PC-9 (cell line): ENCODE measurements at regions not wholly inside any gene's neighbourhood (a gene's known extent, or its start where the extent isn't known, plus 50 kb on each side); places are given as distances from the start of the nearest gene placed in this dataset.

Experiments used
- BruUV-seq: library from RNA; stranded (reverse); fragments of 400-500 nt; replicated peaks from 2 replicates; lab custom pipeline; 2021; lab: Mats Ljungman, UMichigan
- CTCF ChIA-PET: fragments of 300-600 bp; sonication (Branson Sonifier 250); formaldehyde crosslinking; loops from one replicate; lab custom pipeline; 2022; ENCODE audit warnings: antibody characterized with exemption; lab: Charles Lee
- POLR2A ChIA-PET: fragments of 300-600 bp; sonication (Branson Sonifier 250); formaldehyde crosslinking; loops from one replicate; lab custom pipeline; 2022; ENCODE audit warnings: antibody characterized with exemption; ENCODE audit not compliant: unreplicated experiment; lab: Charles Lee
- DNase-seq, 2 experiments: peaks; one replicate each; pipeline versions ENCODE4 v3.0.0 to v3.0.0-alpha.2; 2015 to 2022; ENCODE audit warnings: mixed read lengths in 1 of 2
- H2AFZ ChIP-seq: fragments of 200-600 bp; sonication (generic); 2 replicates; pipeline ENCODE4 v1.8.1; 2017; ENCODE audit warnings: antibody characterized with exemption
- H3F3A ChIP-seq: fragments of 200-600 bp; sonication (generic); 2 replicates; pipeline ENCODE4 v1.8.1; 2017; ENCODE audit warnings: antibody characterized with exemption, mild to moderate bottlenecking, low read depth; ENCODE audit not compliant: insufficient read depth
- H3K27ac ChIP-seq: fragments of 200-600 bp; sonication (generic); 2 replicates; pipeline ENCODE4 v1.6.1; 2016; ENCODE audit warnings: mixed run types
- H3K27me3 ChIP-seq: fragments of 200-600 bp; sonication (generic); 2 replicates; pipeline ENCODE4 v1.6.1; 2016; ENCODE audit warnings: low read depth, mixed run types; ENCODE audit not compliant: insufficient read depth
- H3K36me3 ChIP-seq: fragments of 200-600 bp; sonication (generic); 2 replicates; pipeline ENCODE4 v1.6.1; 2016; ENCODE audit warnings: low read depth, mixed run types
- H3K4me1 ChIP-seq: fragments of 200-600 bp; sonication (generic); replicated peaks from 2 replicates; pipeline ENCODE4 v1.6.1; 2016; ENCODE audit warnings: mixed run types; ENCODE audit not compliant: insufficient read depth
- H3K4me2 ChIP-seq: fragments of 200-600 bp; sonication (generic); 2 replicates; pipeline ENCODE4 v1.6.1; 2017; ENCODE audit warnings: mixed run types
- H3K4me3 ChIP-seq: fragments of 200-600 bp; sonication (generic); 2 replicates; pipeline ENCODE4 v1.6.1; 2016; ENCODE audit warnings: mixed run types
- H3K79me2 ChIP-seq: fragments of 200-600 bp; sonication (generic); 2 replicates; pipeline ENCODE4 v1.6.1; 2017; ENCODE audit warnings: low read depth, mixed run types
- H3K9me2 ChIP-seq: fragments of 200-600 bp; sonication (generic); 2 replicates; pipeline ENCODE4 v1.8.1; 2017; ENCODE audit warnings: mild to moderate bottlenecking; ENCODE audit not compliant: insufficient read depth
- H3K9me3 ChIP-seq: fragments of 200-600 bp; sonication (generic); 2 replicates; pipeline ENCODE4 v1.8.1; 2016; ENCODE audit warnings: low read depth; ENCODE audit not compliant: insufficient read depth
- H4K20me1 ChIP-seq: fragments of 200-600 bp; sonication (generic); 2 replicates; pipeline ENCODE4 v1.8.1; 2017; ENCODE audit not compliant: insufficient read depth
- EZH2 ChIP-seq: fragments of 200-600 bp; sonication (generic); IDR thresholded peaks from 2 replicates; pipeline ENCODE4 v1.8.0; 2017; ENCODE audit warnings: antibody characterized with exemption, low read depth
- intact Hi-C: fragments of 100-400 bp; cut with micrococcal nuclease; formaldehyde crosslinking; loops from one replicate; pipeline ENCODE4 v1.10.0; 2022; ENCODE audit not compliant: unreplicated experiment
- TF ChIP-seq, protein P1 (sequence below): fragments of 200-600 bp; sonication (generic); conservative IDR thresholded peaks from 2 replicates; pipeline ENCODE4 v1.6.1; 2017; ENCODE audit warnings: mixed run types, antibody characterized with exemption, mild to moderate bottlenecking, moderate library complexity

DNA sequence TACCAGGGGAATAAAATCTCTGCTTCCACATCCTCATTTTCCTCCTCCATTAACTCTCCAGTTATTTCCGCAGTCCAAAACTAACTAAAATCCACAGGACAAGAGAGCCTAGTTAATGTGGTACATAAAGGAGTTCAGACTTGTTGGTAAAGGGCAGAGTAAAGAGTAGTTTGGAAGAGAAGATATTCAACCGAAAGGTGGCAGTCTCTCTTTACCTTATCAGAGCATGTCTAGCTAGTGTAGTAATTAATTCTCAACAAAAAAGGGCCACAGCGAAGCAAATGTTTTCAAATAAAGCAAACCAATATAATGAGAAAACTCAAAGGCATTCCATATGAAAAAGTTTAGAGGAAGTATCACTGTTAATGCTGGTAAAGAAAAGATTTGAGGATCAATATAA is 286.5 kb downstream of the GLUD2 start:
- BruUV-seq: no TSS peak
- H3F3A ChIP-seq: 0 out of 2 replicates have a peak, but pooled peaks cover 7% of the 10 kb centered on the region
- peaks cover 13% of the 10 kb centered on the region; the same call in 1 of the 2 replicates for H3K4me1 ChIP-seq
- intact Hi-C loops: loop anchor here (10.0 kb wide), 1 partner anchor 181 kb away; no protein-coding TSS in a partner anchor
- H3K79me2 ChIP-seq: no peaks in the 10 kb centered on the region
- H3K4me3 ChIP-seq: no peak overlapping the region
- DNase-seq: no peak
- TF ChIP-seq, protein P1, sequence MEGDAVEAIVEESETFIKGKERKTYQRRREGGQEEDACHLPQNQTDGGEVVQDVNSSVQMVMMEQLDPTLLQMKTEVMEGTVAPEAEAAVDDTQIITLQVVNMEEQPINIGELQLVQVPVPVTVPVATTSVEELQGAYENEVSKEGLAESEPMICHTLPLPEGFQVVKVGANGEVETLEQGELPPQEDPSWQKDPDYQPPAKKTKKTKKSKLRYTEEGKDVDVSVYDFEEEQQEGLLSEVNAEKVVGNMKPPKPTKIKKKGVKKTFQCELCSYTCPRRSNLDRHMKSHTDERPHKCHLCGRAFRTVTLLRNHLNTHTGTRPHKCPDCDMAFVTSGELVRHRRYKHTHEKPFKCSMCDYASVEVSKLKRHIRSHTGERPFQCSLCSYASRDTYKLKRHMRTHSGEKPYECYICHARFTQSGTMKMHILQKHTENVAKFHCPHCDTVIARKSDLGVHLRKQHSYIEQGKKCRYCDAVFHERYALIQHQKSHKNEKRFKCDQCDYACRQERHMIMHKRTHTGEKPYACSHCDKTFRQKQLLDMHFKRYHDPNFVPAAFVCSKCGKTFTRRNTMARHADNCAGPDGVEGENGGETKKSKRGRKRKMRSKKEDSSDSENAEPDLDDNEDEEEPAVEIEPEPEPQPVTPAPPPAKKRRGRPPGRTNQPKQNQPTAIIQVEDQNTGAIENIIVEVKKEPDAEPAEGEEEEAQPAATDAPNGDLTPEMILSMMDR: no peak; the same call in 1 of the 2 replicates
- no peak for TF ChIP-seq EZH2
- H3K36me3 ChIP-seq: no peaks in the 10 kb centered on the region
- POLR2A ChIA-PET: no interaction called here
- CTCF ChIA-PET: no interaction called here
- no peak overlapping the region for H3K27ac ChIP-seq
- H3K9me3 ChIP-seq: no peaks in the 10 kb centered on the region
- H2AFZ ChIP-seq: no peak overlapping the region
- H3K4me2 ChIP-seq: no peak overlapping the region
- no peaks in the 10 kb centered on the region for H3K27me3 ChIP-seq
- H3K9me2 ChIP-seq: no peaks in the 10 kb centered on the region
- H4K20me1 ChIP-seq: no peaks in the 10 kb centered on the region

DNA sequence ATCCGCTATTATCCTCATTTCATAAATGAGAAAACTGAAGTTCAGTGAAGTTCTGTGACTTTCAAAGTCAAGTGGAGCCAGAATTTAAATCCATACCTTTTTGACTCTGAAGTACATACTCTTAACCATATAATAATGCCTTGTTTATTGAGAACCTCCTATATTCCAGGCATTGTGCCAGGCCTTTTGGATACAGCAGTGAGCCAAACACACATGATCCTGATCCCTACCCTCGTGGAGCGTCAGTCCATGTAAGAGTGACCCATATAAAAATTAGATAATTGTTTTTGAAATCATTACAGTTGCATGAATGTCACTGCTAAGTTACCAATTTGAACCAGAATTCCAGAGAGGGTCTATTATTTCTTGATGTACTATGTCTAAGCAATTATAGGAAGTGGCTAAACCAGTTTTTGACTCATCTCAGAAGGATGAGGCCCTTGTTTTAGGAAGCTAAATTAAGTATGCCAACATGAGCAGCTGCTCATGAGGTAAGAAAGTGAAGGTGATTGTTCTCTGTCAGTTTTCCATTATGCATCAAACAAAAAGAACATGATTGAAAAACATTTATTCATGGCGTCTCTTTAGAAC is 289.5 kb downstream of the GLUD2 start:
- H3K4me2 ChIP-seq: no peak overlapping the region
- H3K27me3 ChIP-seq: no peaks in the 10 kb centered on the region
- H3K9me2 ChIP-seq: no peaks in the 10 kb centered on the region
- H3K4me3 ChIP-seq: no peak overlapping the region
- POLR2A ChIA-PET: no interaction called here
- DNase-seq: peak; percentile 5 to 82
- H3K36me3 ChIP-seq: no peaks in the 10 kb centered on the region
- CTCF ChIA-PET: interaction anchor here (0.7 kb wide), 1 partner anchor 783 kb away, joined by 14 read pairs; no protein-coding TSS in a partner anchor
- H3K27ac ChIP-seq: no peak overlapping the region
- no peaks in the 10 kb centered on the region for H3K9me3 ChIP-seq
- no peaks in the 10 kb centered on the region for H4K20me1 ChIP-seq
- no peak overlapping the region for H2AFZ ChIP-seq
- peaks cover 13% of the 10 kb centered on the region; the same call in 1 of the 2 replicates for H3K4me1 ChIP-seq
- intact Hi-C loops: loop anchor here (10.0 kb wide), 1 partner anchor 178 kb away; no protein-coding TSS in a partner anchor
- H3F3A ChIP-seq: 0 out of 2 replicates have a peak, but pooled peaks cover 7% of the 10 kb centered on the region
- TF ChIP-seq EZH2: no peak
- TF ChIP-seq, protein P1: no peak
- no peaks in the 10 kb centered on the region for H3K79me2 ChIP-seq
- BruUV-seq: no TSS peak

DNA sequence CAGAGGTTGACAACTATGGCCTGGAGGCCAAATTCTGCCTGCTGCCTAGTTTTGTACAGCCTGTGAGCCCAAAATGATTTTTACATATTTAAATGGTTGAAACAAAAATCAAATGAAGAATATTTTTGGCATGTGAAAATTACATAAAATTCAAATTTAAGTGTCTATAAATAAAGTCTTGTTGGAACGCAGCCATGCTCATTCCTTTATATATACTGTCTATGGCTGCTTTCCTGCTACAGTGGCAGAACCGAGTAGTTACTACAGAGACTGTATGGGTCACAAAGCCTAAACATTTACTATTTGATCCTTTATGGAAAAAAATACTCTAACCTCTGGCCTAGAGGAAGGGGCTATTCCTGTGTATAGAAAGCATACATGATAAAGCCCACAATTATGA is 290.4 kb downstream of the GLUD2 start:
- Histone ChIP-seq H3K4me3 (no peak overlapping the region), H2AFZ (no peak overlapping the region), H3K4me1 (peaks cover 13% of the 10 kb centered on the region; the same call in 1 of the 2 replicates), H3K9me3 (no peaks in the 10 kb centered on the region), H3K9me2 (no peaks in the 10 kb centered on the region), H3K4me2 (no peak overlapping the region), H3K27ac (no peak overlapping the region), H3F3A (0 out of 2 replicates have a peak, but pooled peaks cover 7% of the 10 kb centered on the region), H3K27me3 (no peaks in the 10 kb centered on the region), H4K20me1 (no peaks in the 10 kb centered on the region), H3K79me2 (no peaks in the 10 kb centered on the region), H3K36me3 (no peaks in the 10 kb centered on the region)
- intact Hi-C loops: loop anchor here (10.0 kb wide), 1 partner anchor 177 kb away; no protein-coding TSS in a partner anchor
- POLR2A ChIA-PET: no interaction called here
- no TSS peak for BruUV-seq
- TF ChIP-seq, protein P1: no peak
- TF ChIP-seq EZH2: no peak
- CTCF ChIA-PET: no interaction called here
- DNase-seq: no peak
